ENCODE measurements at regions not wholly inside any gene's neighbourhood (a gene's known extent, or its start where the extent isn't known, plus 50 kb on each side); places are given as distances from the start of the nearest gene placed in this dataset.
"Not testable (repeated sequence)": the region's sequence is repeated elsewhere in the genome, so short reads cannot be mapped to it uniquely, and the experiment has no call there.

- TF ChIP-seq, protein P1, sequence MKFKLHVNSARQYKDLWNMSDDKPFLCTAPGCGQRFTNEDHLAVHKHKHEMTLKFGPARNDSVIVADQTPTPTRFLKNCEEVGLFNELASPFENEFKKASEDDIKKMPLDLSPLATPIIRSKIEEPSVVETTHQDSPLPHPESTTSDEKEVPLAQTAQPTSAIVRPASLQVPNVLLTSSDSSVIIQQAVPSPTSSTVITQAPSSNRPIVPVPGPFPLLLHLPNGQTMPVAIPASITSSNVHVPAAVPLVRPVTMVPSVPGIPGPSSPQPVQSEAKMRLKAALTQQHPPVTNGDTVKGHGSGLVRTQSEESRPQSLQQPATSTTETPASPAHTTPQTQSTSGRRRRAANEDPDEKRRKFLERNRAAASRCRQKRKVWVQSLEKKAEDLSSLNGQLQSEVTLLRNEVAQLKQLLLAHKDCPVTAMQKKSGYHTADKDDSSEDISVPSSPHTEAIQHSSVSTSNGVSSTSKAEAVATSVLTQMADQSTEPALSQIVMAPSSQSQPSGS (CRISPR knock-in tag; IDR thresholded peaks at IDR 0.05; ENCODE audit: borderline replicate concordance, low read depth), result no peak
- no peak for TF ChIP-seq ZNF423 (CRISPR knock-in tag; IDR thresholded peaks at IDR 0.05)
- TF ChIP-seq, protein P2, sequence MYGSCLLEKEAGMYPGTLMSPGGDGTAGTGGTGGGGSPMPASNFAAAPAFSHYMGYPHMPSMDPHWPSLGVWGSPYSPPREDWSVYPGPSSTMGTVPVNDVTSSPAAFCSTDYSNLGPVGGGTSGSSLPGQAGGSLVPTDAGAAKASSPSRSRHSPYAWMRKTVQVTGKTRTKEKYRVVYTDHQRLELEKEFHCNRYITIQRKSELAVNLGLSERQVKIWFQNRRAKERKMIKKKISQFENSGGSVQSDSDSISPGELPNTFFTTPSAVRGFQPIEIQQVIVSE (CRISPR knock-in tag; IDR thresholded peaks at IDR 0.05; ENCODE audit: borderline replicate concordance), result no peak
- TF ChIP-seq, protein P3, sequence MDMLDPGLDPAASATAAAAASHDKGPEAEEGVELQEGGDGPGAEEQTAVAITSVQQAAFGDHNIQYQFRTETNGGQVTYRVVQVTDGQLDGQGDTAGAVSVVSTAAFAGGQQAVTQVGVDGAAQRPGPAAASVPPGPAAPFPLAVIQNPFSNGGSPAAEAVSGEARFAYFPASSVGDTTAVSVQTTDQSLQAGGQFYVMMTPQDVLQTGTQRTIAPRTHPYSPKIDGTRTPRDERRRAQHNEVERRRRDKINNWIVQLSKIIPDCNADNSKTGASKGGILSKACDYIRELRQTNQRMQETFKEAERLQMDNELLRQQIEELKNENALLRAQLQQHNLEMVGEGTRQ (CRISPR knock-in tag; IDR thresholded peaks at IDR 0.05), result no peak
- no peak for TF ChIP-seq ESRRA (CRISPR knock-in tag; IDR thresholded peaks at IDR 0.05; ENCODE audit: borderline replicate concordance)
- no peak for TF ChIP-seq SP1 (CRISPR knock-in tag; conservative IDR thresholded peaks at IDR 0.05)
- TF ChIP-seq IRF2 (CRISPR knock-in tag; IDR thresholded peaks at IDR 0.05; ENCODE audit: borderline replicate concordance, low read depth), result no peak
- TF ChIP-seq, protein P4, sequence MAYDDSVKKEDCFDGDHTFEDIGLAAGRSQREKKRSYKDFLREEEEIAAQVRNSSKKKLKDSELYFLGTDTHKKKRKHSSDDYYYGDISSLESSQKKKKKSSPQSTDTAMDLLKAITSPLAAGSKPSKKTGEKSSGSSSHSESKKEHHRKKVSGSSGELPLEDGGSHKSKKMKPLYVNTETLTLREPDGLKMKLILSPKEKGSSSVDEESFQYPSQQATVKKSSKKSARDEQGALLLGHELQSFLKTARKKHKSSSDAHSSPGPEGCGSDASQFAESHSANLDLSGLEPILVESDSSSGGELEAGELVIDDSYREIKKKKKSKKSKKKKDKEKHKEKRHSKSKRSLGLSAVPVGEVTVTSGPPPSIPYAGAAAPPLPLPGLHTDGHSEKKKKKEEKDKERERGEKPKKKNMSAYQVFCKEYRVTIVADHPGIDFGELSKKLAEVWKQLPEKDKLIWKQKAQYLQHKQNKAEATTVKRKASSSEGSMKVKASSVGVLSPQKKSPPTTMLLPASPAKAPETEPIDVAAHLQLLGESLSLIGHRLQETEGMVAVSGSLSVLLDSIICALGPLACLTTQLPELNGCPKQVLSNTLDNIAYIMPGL (CRISPR knock-in tag; IDR thresholded peaks at IDR 0.05), result no peak
- no peak for TF ChIP-seq SMAD4 (CRISPR knock-in tag; IDR thresholded peaks at IDR 0.05)
- no peak for TF ChIP-seq PRRX2 (CRISPR knock-in tag; IDR thresholded peaks at IDR 0.05)
- TF ChIP-seq, protein P5, sequence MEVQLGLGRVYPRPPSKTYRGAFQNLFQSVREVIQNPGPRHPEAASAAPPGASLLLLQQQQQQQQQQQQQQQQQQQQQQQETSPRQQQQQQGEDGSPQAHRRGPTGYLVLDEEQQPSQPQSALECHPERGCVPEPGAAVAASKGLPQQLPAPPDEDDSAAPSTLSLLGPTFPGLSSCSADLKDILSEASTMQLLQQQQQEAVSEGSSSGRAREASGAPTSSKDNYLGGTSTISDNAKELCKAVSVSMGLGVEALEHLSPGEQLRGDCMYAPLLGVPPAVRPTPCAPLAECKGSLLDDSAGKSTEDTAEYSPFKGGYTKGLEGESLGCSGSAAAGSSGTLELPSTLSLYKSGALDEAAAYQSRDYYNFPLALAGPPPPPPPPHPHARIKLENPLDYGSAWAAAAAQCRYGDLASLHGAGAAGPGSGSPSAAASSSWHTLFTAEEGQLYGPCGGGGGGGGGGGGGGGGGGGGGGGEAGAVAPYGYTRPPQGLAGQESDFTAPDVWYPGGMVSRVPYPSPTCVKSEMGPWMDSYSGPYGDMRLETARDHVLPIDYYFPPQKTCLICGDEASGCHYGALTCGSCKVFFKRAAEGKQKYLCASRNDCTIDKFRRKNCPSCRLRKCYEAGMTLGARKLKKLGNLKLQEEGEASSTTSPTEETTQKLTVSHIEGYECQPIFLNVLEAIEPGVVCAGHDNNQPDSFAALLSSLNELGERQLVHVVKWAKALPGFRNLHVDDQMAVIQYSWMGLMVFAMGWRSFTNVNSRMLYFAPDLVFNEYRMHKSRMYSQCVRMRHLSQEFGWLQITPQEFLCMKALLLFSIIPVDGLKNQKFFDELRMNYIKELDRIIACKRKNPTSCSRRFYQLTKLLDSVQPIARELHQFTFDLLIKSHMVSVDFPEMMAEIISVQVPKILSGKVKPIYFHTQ (CRISPR knock-in tag; IDR thresholded peaks at IDR 0.05), result no peak
- no peak for TF ChIP-seq ZNF512 (CRISPR knock-in tag; IDR thresholded peaks at IDR 0.05; ENCODE audit: borderline replicate concordance)
- no peak for TF ChIP-seq CBFB (CRISPR knock-in tag; IDR thresholded peaks at IDR 0.05; ENCODE audit: low read depth)
Measured at GRCh38 chr12:46904406-46905238, 78.8 kb upstream of the SLC38A4 start (continued).

DNA sequence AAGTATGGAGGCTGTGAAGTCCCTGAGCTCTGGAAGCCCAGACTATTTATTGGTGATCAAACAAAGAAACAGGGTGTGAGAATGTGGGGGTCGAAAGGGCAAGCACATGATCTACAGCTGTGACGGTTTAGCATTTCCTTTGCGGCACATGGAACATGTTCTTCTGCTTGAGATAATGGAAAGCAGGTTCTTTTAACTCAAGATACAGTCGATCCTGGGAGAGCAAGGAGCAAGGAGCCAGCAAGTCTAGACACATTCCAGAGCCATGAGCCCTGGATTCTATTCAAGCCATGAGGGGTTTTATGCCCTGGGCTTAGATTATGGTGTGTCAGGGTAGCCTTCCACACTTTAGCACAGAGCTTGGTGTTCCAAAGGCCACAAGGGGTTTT is 79.4 kb upstream of the SLC38A4 start:
- H3K9me3 Mint-ChIP-seq; CTCF ChIA-PET; H3K4me3 Mint-ChIP-seq; POLR2A ChIA-PET; H3K36me3 Mint-ChIP-seq; ATAC-seq; H3K4me1 Mint-ChIP-seq; H3K27ac Mint-ChIP-seq; DNase-seq (ENCODE audit: low spot score); H3K27me3 Mint-ChIP-seq (ENCODE audit: low read depth): not testable (repeated sequence)

Measured in WTC11 (cell line).